ENCODE measurements at regions not wholly inside any gene's neighbourhood (a gene's known extent, or its start where the extent isn't known, plus 50 kb on each side); places are given as distances from the start of the nearest gene placed in this dataset.

DNA sequence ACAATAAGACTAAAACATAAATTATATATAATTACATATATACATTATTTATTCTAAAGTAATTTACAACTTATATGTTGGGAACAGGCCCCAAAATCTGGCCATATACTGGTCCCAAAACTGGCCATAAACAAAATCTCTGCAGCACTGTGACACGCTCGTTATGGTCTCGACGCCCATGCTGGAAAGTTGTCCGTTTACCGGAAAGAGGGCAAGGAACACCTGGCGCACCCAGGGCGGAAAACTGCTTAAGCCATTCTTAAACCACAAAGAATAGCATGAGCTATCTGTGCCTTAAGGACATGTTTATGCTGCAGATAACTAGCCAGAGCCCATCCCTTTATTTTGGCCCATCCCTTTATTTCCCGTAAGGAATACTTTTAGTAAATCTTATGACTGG is 164.9 kb downstream of the CENPW start:
- no peak for DNase-seq (ENCODE audit: extremely low spot score)
- POLR2A ChIA-PET, result no interaction called here
- no peak for TF ChIP-seq HDGF (IDR thresholded peaks at IDR 0.05; ENCODE audit: borderline replicate concordance)
- TF ChIP-seq FOXK2 (IDR thresholded peaks at IDR 0.05), result no peak
- TF ChIP-seq FOXA1 (IDR thresholded peaks at IDR 0.05), result no peak
- no peak for TF ChIP-seq CTBP1 (IDR thresholded peaks at IDR 0.05; ENCODE audit: borderline replicate concordance)
- TF ChIP-seq BHLHE40 (IDR thresholded peaks at IDR 0.05; ENCODE audit: borderline replicate concordance), result no peak
- TF ChIP-seq LEF1 (IDR thresholded peaks at IDR 0.05; ENCODE audit: borderline replicate concordance), result no peak
- no peak for TF ChIP-seq SP1 (IDR thresholded peaks at IDR 0.05)
- TF ChIP-seq NFRKB (IDR thresholded peaks at IDR 0.05), result no peak
- TF ChIP-seq L3MBTL2 (conservative IDR thresholded peaks at IDR 0.05), result no peak
- no peak for TF ChIP-seq ELF4 (IDR thresholded peaks at IDR 0.05)
- TF ChIP-seq ARNT (IDR thresholded peaks at IDR 0.05), result no peak
- no peak for TF ChIP-seq TARDBP (IDR thresholded peaks at IDR 0.05)
- TF ChIP-seq ZNF384 (IDR thresholded peaks at IDR 0.05), result no peak
- TF ChIP-seq SUZ12 (IDR thresholded peaks at IDR 0.05), result no peak
- TF ChIP-seq FOXM1 (IDR thresholded peaks at IDR 0.05; ENCODE audit: borderline replicate concordance), result no peak
- CTCF ChIA-PET, result no interaction called here

DNA sequence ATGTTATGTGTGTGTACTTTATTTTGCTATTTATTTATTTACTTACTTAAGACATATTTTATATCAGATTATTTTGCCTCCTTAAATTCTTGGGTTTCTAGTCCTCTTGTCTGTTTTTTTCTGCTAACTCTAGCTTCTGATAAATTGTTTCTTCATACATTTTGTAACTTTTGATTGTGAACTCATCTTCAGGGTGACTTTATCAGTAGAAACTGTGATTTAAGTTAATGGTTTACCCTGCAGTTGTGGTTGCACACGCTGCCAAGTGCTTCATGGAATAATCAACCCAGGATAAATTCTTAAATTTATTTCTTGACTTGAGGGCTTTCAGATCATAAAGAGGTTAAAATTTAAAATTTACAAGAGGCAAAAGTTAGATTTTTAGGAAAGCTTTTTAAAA is 173.3 kb downstream of the CENPW start:
- no peak for DNase-seq (ENCODE audit: extremely low spot score)
- TF ChIP-seq TARDBP (IDR thresholded peaks at IDR 0.05), result no peak
- CTCF ChIA-PET, result no interaction called here
- POLR2A ChIA-PET, result no interaction called here

DNA sequence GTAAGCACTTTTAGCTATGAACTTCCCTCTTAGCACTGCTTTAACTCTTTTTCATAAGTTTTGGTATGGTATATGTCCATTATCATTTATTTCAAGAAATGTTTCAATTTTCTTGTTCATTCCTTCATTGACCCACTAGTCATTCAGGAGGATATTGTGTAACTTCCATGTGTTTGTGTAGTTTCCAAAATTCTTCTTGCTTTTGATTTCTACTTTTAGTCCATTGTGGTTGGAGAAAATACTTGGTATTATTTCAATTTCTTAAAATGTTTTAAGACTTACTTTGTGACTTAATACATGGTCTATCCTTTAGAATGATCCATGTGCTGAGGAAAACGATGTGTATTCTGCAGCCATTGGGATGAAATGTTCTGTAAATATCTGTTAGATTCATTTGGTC is 176.5 kb downstream of the CENPW start:
- no peak for DNase-seq (ENCODE audit: extremely low spot score)
- ChIA-PET CTCF (no interaction called here), POLR2A (no interaction called here)
- TF ChIP-seq SUZ12 (IDR thresholded peaks at IDR 0.05), result no peak
- TF ChIP-seq TARDBP (IDR thresholded peaks at IDR 0.05), result no peak
- no peak for TF ChIP-seq CTBP1 (IDR thresholded peaks at IDR 0.05; ENCODE audit: borderline replicate concordance)
- TF ChIP-seq ZNF384 (IDR thresholded peaks at IDR 0.05), result no peak
- no peak for TF ChIP-seq NFRKB (IDR thresholded peaks at IDR 0.05)

DNA sequence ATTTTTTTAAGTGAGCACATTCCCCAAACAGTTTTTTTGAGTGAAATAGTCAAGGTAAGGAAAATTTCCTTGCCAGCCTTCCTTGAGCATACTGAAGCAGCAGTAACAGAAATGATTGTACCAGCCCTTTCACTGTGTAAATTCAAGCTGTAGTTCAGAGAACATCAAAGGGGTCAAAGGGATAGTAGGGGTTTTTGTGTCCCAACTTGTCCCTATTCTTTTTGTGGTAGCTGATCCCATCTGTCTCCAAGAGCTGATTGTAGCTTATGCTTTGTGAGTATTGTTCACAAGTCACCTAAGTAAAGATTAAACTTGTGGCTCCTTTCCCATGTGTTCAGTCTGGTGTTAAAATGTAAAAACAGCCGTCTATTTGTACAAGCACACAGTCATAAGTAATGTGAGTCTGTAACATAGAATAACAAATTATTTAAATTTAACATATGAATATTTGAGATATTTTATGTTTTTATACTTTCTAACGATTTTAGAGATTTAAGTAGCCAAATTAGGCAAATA is 185.0 kb downstream of the CENPW start:
- CTCF ChIA-PET, result no interaction called here
- TF ChIP-seq HDGF (IDR thresholded peaks at IDR 0.05; ENCODE audit: borderline replicate concordance) (no peak), ELF4 (IDR thresholded peaks at IDR 0.05) (no peak), TARDBP (IDR thresholded peaks at IDR 0.05) (no peak), BHLHE40 (IDR thresholded peaks at IDR 0.05; ENCODE audit: borderline replicate concordance) (no peak), SP1 (IDR thresholded peaks at IDR 0.05) (no peak), ARNT (IDR thresholded peaks at IDR 0.05) (no peak), SUZ12 (IDR thresholded peaks at IDR 0.05) (no peak), FOXK2 (IDR thresholded peaks at IDR 0.05) (no peak), FOXM1 (IDR thresholded peaks at IDR 0.05; ENCODE audit: borderline replicate concordance) (no peak), L3MBTL2 (conservative IDR thresholded peaks at IDR 0.05) (no peak), NFRKB (IDR thresholded peaks at IDR 0.05) (no peak)
- POLR2A ChIA-PET, result no interaction called here
- no peak for DNase-seq (ENCODE audit: extremely low spot score)

DNA sequence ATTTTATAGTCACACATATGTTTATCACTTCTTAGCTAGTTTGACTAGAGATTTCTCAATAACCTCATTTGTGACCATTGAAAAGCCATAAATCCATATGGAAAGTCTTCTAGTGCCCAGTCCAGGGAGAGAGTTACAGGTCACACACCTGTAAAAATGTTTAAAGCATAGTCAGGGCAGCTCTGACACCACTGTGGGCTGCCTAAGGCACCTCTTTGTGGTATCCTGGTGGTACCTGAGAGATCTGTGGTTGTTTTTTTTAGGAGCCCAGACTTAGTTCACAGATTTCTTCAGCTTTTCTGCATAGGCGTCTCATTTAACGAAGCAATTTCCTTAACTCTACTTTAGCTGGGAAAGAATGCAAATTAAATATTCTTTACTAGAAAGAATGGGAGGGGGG is 186.6 kb downstream of the CENPW start:
- TF ChIP-seq HDGF (IDR thresholded peaks at IDR 0.05; ENCODE audit: borderline replicate concordance), result no peak
- TF ChIP-seq NFRKB (IDR thresholded peaks at IDR 0.05), result no peak
- no peak for TF ChIP-seq BHLHE40 (IDR thresholded peaks at IDR 0.05; ENCODE audit: borderline replicate concordance)
- TF ChIP-seq ZNF384 (IDR thresholded peaks at IDR 0.05), result no peak
- no peak for TF ChIP-seq CTBP1 (IDR thresholded peaks at IDR 0.05; ENCODE audit: borderline replicate concordance)
- POLR2A ChIA-PET, result no interaction called here
- DNase-seq (ENCODE audit: extremely low spot score), result no peak
- CTCF ChIA-PET, result interaction anchor here (0.6 kb wide), 1 partner anchor 54 kb away, joined by 5 read pairs; no protein-coding TSS in a partner anchor

DNA sequence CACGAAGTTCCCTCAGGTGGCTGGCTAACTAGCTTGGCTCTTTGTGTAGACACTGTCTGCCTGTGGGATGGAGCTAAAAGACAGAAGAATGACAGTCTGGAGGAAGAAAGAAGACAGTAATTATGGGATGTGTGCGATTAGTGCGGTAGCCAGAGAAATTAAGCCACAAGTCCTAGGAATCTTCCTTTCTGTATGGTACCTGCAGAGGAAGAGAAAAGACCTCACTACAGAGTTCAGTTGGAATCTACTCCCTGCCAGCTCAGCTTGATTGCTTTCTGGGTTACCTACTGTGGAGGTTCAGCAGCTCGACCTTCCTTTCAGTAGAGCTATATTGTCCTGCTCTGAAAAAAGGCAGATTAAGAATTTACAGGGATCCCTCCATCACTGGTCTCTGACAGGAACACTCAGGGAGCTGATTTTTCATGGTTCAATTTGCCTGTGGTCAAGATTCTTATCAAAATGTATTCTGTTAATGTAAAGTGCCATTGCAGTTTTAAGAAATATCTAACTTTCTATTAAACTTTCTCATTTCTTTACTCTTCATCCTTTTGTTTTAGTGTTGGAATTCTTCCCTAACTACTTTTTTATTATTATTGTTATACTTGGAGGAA is 187.2 kb downstream of the CENPW start:
- no peak for DNase-seq (ENCODE audit: extremely low spot score)
- TF ChIP-seq, protein P1, sequence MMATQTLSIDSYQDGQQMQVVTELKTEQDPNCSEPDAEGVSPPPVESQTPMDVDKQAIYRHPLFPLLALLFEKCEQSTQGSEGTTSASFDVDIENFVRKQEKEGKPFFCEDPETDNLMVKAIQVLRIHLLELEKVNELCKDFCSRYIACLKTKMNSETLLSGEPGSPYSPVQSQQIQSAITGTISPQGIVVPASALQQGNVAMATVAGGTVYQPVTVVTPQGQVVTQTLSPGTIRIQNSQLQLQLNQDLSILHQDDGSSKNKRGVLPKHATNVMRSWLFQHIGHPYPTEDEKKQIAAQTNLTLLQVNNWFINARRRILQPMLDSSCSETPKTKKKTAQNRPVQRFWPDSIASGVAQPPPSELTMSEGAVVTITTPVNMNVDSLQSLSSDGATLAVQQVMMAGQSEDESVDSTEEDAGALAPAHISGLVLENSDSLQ (IDR thresholded peaks at IDR 0.05), result no peak
- TF ChIP-seq ZNF384 (IDR thresholded peaks at IDR 0.05), result no peak
- TF ChIP-seq CTBP1 (IDR thresholded peaks at IDR 0.05; ENCODE audit: borderline replicate concordance), result no peak
- no peak for TF ChIP-seq ARNT (IDR thresholded peaks at IDR 0.05)
- no peak for TF ChIP-seq TARDBP (IDR thresholded peaks at IDR 0.05)
- no peak for TF ChIP-seq FOXK2 (IDR thresholded peaks at IDR 0.05)
- TF ChIP-seq SP1 (IDR thresholded peaks at IDR 0.05), result no peak
- TF ChIP-seq L3MBTL2 (conservative IDR thresholded peaks at IDR 0.05), result no peak
- TF ChIP-seq NFRKB (IDR thresholded peaks at IDR 0.05), result no peak
- no peak for TF ChIP-seq BHLHE40 (IDR thresholded peaks at IDR 0.05; ENCODE audit: borderline replicate concordance)
- TF ChIP-seq HDGF (IDR thresholded peaks at IDR 0.05; ENCODE audit: borderline replicate concordance), result no peak
- TF ChIP-seq SUZ12 (IDR thresholded peaks at IDR 0.05), result no peak
- no peak for TF ChIP-seq FOXA1 (IDR thresholded peaks at IDR 0.05)
- no peak for TF ChIP-seq FOXM1 (IDR thresholded peaks at IDR 0.05; ENCODE audit: borderline replicate concordance)
- CTCF ChIA-PET, result interaction anchor here (0.6 kb wide), 1 partner anchor 53 kb away, joined by 5 read pairs; no protein-coding TSS in a partner anchor
- POLR2A ChIA-PET, result no interaction called here

DNA sequence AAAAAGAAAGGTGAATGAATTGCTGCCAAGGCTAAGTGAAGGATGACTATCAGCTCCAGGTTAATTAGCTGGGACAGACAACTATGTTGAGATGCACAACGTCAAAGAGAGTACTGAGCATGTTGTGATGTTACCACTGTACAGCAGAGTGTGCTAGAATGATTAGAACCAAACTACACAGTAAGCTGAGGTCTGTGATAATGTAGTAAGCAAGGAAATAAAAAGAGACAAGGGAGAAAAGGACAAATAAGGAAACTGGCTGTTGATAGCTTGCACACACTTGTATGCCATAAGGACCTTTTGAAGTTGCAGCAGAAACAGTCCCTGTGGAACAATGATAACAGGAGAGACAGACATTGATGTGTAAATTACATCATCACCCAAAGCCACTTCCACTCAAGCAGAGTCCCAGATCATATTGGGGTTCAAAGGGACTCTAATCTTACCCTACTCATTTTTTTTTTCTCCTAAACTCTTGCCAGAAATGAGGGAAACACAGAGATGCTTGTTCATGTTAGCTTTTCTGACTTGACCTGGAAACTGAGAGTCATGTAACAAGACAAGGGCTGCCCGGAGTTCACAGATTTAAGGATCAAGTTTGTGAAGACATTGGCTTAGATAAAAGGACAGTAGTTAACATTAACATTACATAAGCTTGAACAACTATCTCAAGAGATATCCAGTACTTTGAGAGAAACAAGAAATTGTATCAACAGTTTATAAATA is 189.9 kb downstream of the CENPW start:
- DNase-seq (ENCODE audit: extremely low spot score), result no peak
- ChIA-PET POLR2A (no interaction called here), CTCF (interaction anchor here (1.0 kb wide), 1 partner anchor 11 kb away, joined by 3 read pairs; no protein-coding TSS in a partner anchor)
- no peak for TF ChIP-seq FOXA1 (IDR thresholded peaks at IDR 0.05)
- TF ChIP-seq FOXK2 (IDR thresholded peaks at IDR 0.05), result no peak
- TF ChIP-seq ELF4 (IDR thresholded peaks at IDR 0.05), result no peak
- no peak for TF ChIP-seq HDGF (IDR thresholded peaks at IDR 0.05; ENCODE audit: borderline replicate concordance)
- no peak for TF ChIP-seq ARNT (IDR thresholded peaks at IDR 0.05)
- TF ChIP-seq FOXM1 (IDR thresholded peaks at IDR 0.05; ENCODE audit: borderline replicate concordance), result no peak
- no peak for TF ChIP-seq TARDBP (IDR thresholded peaks at IDR 0.05)

Data from HEK293T (cell line).